Mesendoderm (in vitro differentiated cells): ENCODE measurements at regions not wholly inside any gene's neighbourhood (a gene's known extent, or its start where the extent isn't known, plus 50 kb on each side); places are given as distances from the start of the nearest gene placed in this dataset.
A peak's percentile ranks its signal among the peaks of the same experiment; 100 is the strongest.

Source experiments
- DNase-seq: peaks from one replicate; pipeline ENCODE4 v3.0.0; 2013
- H2AK5ac ChIP-seq: 2 replicates; pipeline ENCODE4 v1.6.1; 2013; ENCODE audit warnings: low read length, inconsistent platforms
- H2BK120ac ChIP-seq: 2 replicates; pipeline ENCODE4 v1.6.1; 2013; ENCODE audit warnings: low read depth, mild to moderate bottlenecking, low read length, moderate library complexity, mixed read lengths
- H2BK15ac ChIP-seq: replicated peaks from 2 replicates; pipeline ENCODE4 v1.6.1; 2013; ENCODE audit warnings: low read depth, mild to moderate bottlenecking, moderate library complexity
- H2BK5ac ChIP-seq: 2 replicates; pipeline ENCODE4 v1.6.1; 2013; ENCODE audit warnings: low read length, inconsistent platforms
- H3K18ac ChIP-seq: 2 replicates; pipeline ENCODE4 v1.6.1; 2013; ENCODE audit warnings: mild to moderate bottlenecking, low read length, mixed read lengths
- H3K23ac ChIP-seq: one replicate; pipeline ENCODE4 v1.6.1; 2013; ENCODE audit warnings: low read length
- H3K27ac ChIP-seq: 2 replicates; pipeline ENCODE4 v1.5.1; 2013; ENCODE audit warnings: low read depth, mild to moderate bottlenecking, inconsistent platforms, low read length, moderate library complexity
- H3K27me3 ChIP-seq: 2 replicates; pipeline ENCODE4 v1.6.1; 2013; ENCODE audit warnings: low read length, control low read depth, mild to moderate bottlenecking, inconsistent platforms; ENCODE audit not compliant: insufficient read depth, poor library complexity
- H3K36me3 ChIP-seq: 2 replicates; pipeline ENCODE4 v1.6.1; 2013; ENCODE audit warnings: low read length, inconsistent platforms; ENCODE audit not compliant: control insufficient read depth, insufficient read depth
- H3K4ac ChIP-seq: one replicate; pipeline ENCODE4 v1.6.1; 2013; ENCODE audit warnings: low read depth, mild to moderate bottlenecking, low read length, moderate library complexity
- H3K4me1 ChIP-seq: 2 replicates; pipeline ENCODE4 v1.6.1; 2013; ENCODE audit warnings: low read depth, low read length, inconsistent platforms; ENCODE audit not compliant: control insufficient read depth
- H3K4me2 ChIP-seq: 2 replicates; pipeline ENCODE4 v1.6.1; 2013; ENCODE audit warnings: low read length
- H3K4me3 ChIP-seq: 2 replicates; pipeline ENCODE4 v1.5.1; 2013; ENCODE audit warnings: mild to moderate bottlenecking, low read length
- H3K56ac ChIP-seq: one replicate; pipeline ENCODE4 v1.6.1; 2013; ENCODE audit warnings: low read length
- H3K79me1 ChIP-seq: 2 replicates; pipeline ENCODE4 v1.6.1; 2013; ENCODE audit warnings: low read length, inconsistent platforms
- H3K79me2 ChIP-seq: 2 replicates; pipeline ENCODE4 v1.6.1; 2013; ENCODE audit warnings: mild to moderate bottlenecking, low read length; ENCODE audit not compliant: control insufficient read depth, insufficient read depth
- H3K9ac ChIP-seq: 2 replicates; pipeline ENCODE4 v1.6.1; 2013; ENCODE audit warnings: low read length, inconsistent platforms
- H4K5ac ChIP-seq: one replicate; pipeline ENCODE4 v1.6.1; 2013; ENCODE audit warnings: low read length
- H4K8ac ChIP-seq: one replicate; pipeline ENCODE4 v1.6.1; 2013; ENCODE audit warnings: low read depth, mild to moderate bottlenecking, control low read depth, low read length, moderate library complexity
- WGBS: extraction: QIAGEN DNeasy Blood & Tissue Kit; methylation state at CpG from one replicate; pipeline ENCODE4 v1.1.7; 2013; ENCODE audit warnings: low lambda C conversion rate, missing lambda C conversion rate; ENCODE audit not compliant: insufficient coverage; ENCODE audit errors: extremely low coverage; 5-methylcytosine and 5-hydroxymethylcytosine counted together

- no CpG with 5 or more reads among the region's 6 CpGs for WGBS
- H3K23ac ChIP-seq: no peak overlapping the region
- H2BK15ac ChIP-seq: no peak overlapping the region
- no peak overlapping the region for H3K18ac ChIP-seq
- no peaks in the 10 kb centered on the region for H3K79me1 ChIP-seq
- no peak overlapping the region for H3K27ac ChIP-seq
- no peak overlapping the region for H2BK5ac ChIP-seq
- H2AK5ac ChIP-seq: no peak overlapping the region
- H3K79me2 ChIP-seq: no peaks in the 10 kb centered on the region
- no peaks in the 10 kb centered on the region for H3K27me3 ChIP-seq
- H3K4me3 ChIP-seq: no peak overlapping the region
- no peak overlapping the region for H3K4ac ChIP-seq
- H3K4me2 ChIP-seq: no peak overlapping the region
- H4K8ac ChIP-seq: no peak overlapping the region
- H2BK120ac ChIP-seq: no peak overlapping the region
- no peak overlapping the region for H4K5ac ChIP-seq
- H3K56ac ChIP-seq: no peak overlapping the region
- no peaks in the 10 kb centered on the region for H3K36me3 ChIP-seq
- no peak for DNase-seq
- no peak overlapping the region for H3K9ac ChIP-seq
- H3K4me1 ChIP-seq: no peaks in the 10 kb centered on the region
Measured at GRCh38 chr1:168435439-168435838, 108.4 kb downstream of the XCL2 start.

DNA sequence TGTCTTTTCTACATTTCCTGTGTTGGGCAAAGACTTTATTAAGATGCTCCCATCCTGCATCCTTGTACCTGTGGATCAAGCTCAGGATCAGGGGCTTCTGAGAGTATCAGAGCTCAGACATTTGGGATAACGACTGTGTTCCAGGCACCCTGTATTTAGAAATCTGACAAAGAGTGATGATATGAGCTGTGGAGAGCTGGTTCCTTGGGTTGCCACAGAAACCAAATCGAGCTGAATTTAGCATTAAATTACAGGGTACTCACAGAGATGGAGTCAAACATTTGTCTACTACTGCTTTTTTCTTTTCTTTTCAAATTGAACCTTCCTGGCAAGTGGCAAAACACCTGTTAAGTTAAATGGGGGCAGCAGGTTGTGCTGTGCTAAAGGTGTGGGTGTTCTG is 110.6 kb downstream of the XCL2 start:
- H3K79me2 ChIP-seq: no peaks in the 10 kb centered on the region
- no peaks in the 10 kb centered on the region for H3K79me1 ChIP-seq
- no peak overlapping the region for H2BK5ac ChIP-seq
- no peak overlapping the region for H3K56ac ChIP-seq
- no peak overlapping the region for H3K18ac ChIP-seq
- no peak overlapping the region for H3K4ac ChIP-seq
- no peaks in the 10 kb centered on the region for H3K36me3 ChIP-seq
- no peak overlapping the region for H4K8ac ChIP-seq
- WGBS: no CpG with 5 or more reads among the region's 2 CpGs
- H3K23ac ChIP-seq: no peak overlapping the region
- no peak overlapping the region for H3K27ac ChIP-seq
- no peak overlapping the region for H3K4me2 ChIP-seq
- H2BK120ac ChIP-seq: no peak overlapping the region
- H3K4me3 ChIP-seq: no peak overlapping the region
- H2AK5ac ChIP-seq: no peak overlapping the region
- H2BK15ac ChIP-seq: no peak overlapping the region
- no peak overlapping the region for H3K9ac ChIP-seq
- H3K27me3 ChIP-seq: no peaks in the 10 kb centered on the region
- no peaks in the 10 kb centered on the region for H3K4me1 ChIP-seq
- no peak for DNase-seq
- H4K5ac ChIP-seq: no peak overlapping the region

GRCh38 chr1:168431882-168432281 is 111.9 kb downstream of the XCL2 start:
- Histone ChIP-seq H3K4me3 (no peak overlapping the region), H2BK15ac (no peak overlapping the region), H3K4me2 (no peak overlapping the region), H3K4ac (no peak overlapping the region), H3K27ac (no peak overlapping the region), H3K36me3 (no peaks in the 10 kb centered on the region), H3K18ac (no peak overlapping the region), H3K23ac (no peak overlapping the region), H4K8ac (no peak overlapping the region), H2BK5ac (no peak overlapping the region), H3K4me1 (no peaks in the 10 kb centered on the region), H4K5ac (no peak overlapping the region), H3K56ac (no peak overlapping the region), H2BK120ac (no peak overlapping the region), H3K79me1 (no peaks in the 10 kb centered on the region), H3K27me3 (no peaks in the 10 kb centered on the region), H2AK5ac (no peak overlapping the region), H3K9ac (no peak overlapping the region), H3K79me2 (no peaks in the 10 kb centered on the region)
- no peak for DNase-seq

DNA sequence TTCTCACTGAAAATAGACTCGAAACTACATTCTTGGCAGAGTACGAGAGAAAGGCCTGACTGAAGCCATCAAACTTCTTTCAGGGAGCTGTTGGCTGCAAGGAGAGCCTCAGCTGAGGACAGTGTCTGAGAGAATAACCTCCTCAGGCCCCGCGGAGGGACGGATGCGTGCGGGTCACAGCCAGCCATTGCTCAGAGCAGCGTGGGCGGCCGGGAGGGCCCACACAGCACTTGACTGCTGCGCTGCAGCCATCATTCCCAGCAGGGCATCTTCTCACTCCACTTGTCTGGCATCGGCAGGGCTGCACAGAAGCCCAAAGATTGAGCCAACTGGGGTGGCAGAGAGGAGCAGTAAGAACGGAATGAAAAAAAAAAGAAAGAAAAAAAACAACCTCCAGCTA is 113.5 kb downstream of the XCL2 start:
- Histone ChIP-seq H3K23ac (no peak overlapping the region), H3K4ac (no peak overlapping the region), H3K4me3 (no peak overlapping the region), H3K9ac (no peak overlapping the region), H3K18ac (no peak overlapping the region), H4K5ac (no peak overlapping the region), H3K4me2 (no peak overlapping the region), H3K36me3 (no peaks in the 10 kb centered on the region), H3K27ac (no peak overlapping the region), H3K79me2 (no peaks in the 10 kb centered on the region), H2BK5ac (no peak overlapping the region), H2BK15ac (no peak overlapping the region), H4K8ac (no peak overlapping the region), H3K27me3 (no peaks in the 10 kb centered on the region), H3K56ac (no peak overlapping the region), H3K4me1 (no peaks in the 10 kb centered on the region), H3K79me1 (no peaks in the 10 kb centered on the region), H2AK5ac (no peak overlapping the region), H2BK120ac (no peak overlapping the region)
- DNase-seq: no peak
- no CpG with 5 or more reads among the region's 13 CpGs for WGBS

DNA sequence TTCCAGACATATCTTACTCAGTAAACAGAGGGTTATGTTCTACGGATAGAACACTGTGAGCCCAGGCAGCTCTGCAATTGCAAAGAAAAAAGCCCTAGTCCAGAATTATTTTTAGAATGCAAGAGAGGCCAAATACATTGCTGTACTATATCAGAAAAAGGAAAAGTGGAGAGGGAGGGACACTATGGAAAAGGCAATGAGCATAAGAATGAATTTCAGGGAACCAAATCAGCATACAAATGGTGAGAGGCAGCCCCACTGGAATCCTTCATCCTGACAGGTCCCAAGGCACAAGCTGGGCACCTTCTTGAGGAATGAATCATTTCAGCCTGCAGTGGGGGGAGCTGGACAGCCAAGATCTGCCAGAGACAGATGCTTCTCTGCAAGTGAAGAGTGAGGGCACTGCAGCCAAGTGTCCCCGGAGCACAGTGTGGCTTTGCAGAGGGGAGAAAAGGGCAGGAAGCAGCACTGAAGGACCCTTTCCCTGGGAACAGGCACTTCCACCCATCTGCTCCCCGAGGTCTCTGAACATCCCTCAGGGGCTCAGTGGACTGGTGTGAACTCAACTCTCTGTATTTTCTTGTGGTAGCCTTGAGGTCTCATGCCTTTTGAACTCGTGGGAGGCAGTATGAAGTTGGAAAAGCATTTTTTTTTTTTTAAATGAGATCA is 115.6 kb downstream of the XCL2 start:
- Histone ChIP-seq H3K4ac (no peak overlapping the region), H2BK15ac (no peak overlapping the region), H3K4me2 (no peak overlapping the region), H3K18ac (peak overlapping the region; percentile 32), H3K27ac (no peak overlapping the region), H4K5ac (no peak overlapping the region), H2AK5ac (no peak overlapping the region), H3K79me1 (no peaks in the 10 kb centered on the region), H3K56ac (no peak overlapping the region), H2BK5ac (no peak overlapping the region), H3K4me1 (no peaks in the 10 kb centered on the region), H3K36me3 (no peaks in the 10 kb centered on the region), H3K9ac (no peak overlapping the region), H2BK120ac (no peak overlapping the region), H3K23ac (no peak overlapping the region), H3K27me3 (no peaks in the 10 kb centered on the region), H3K79me2 (no peaks in the 10 kb centered on the region), H4K8ac (no peak overlapping the region), H3K4me3 (no peak overlapping the region)
- peak; percentile 54 for DNase-seq
- no CpG with 5 or more reads among the region's 4 CpGs for WGBS

- Histone ChIP-seq H3K9ac (no peak overlapping the region), H2BK120ac (no peak overlapping the region), H4K8ac (no peak overlapping the region), H3K4me2 (no peak overlapping the region), H4K5ac (no peak overlapping the region), H3K36me3 (no peaks in the 10 kb centered on the region), H3K79me2 (no peaks in the 10 kb centered on the region), H3K27ac (no peak overlapping the region), H3K56ac (no peak overlapping the region), H3K79me1 (no peaks in the 10 kb centered on the region), H2BK5ac (no peak overlapping the region), H3K4me3 (no peak overlapping the region), H3K23ac (no peak overlapping the region), H3K4me1 (no peaks in the 10 kb centered on the region), H3K18ac (no peak overlapping the region), H2BK15ac (no peak overlapping the region), H2AK5ac (no peak overlapping the region), H3K4ac (no peak overlapping the region), H3K27me3 (no peaks in the 10 kb centered on the region)
- no CpG with 5 or more reads among the region's 1 CpG for WGBS
- DNase-seq: no peak
Measured at GRCh38 chr1:168427051-168427450, 116.7 kb downstream of the XCL2 start.
